ENCODE measurements at regions not wholly inside any gene's neighbourhood (a gene's known extent, or its start where the extent isn't known, plus 50 kb on each side); places are given as distances from the start of the nearest gene placed in this dataset.
"Not testable (repeated sequence)": the region's sequence is repeated elsewhere in the genome, so short reads cannot be mapped to it uniquely, and the experiment has no call there.

DNA sequence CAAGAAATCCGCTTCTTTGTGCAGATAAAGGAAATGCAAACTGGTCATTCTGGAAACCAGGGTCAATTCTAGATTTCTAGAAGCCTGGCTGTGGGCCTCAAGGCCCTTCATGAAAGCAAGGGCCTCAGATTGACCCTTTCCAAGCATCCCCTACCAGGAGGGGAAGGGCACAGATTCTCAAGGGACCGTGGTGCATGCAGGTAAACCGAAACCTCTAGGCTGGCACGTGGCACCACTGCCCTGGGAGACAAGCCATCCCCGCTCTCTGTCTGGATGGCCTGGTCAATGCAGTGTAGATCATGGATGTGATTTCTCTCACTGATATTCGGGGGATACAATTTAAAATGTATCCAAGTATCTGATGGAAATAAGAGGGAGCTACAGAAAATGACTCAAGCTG lies 69.4 kb downstream of the TOMM20 start:
- DNase-seq = no peak

DNA sequence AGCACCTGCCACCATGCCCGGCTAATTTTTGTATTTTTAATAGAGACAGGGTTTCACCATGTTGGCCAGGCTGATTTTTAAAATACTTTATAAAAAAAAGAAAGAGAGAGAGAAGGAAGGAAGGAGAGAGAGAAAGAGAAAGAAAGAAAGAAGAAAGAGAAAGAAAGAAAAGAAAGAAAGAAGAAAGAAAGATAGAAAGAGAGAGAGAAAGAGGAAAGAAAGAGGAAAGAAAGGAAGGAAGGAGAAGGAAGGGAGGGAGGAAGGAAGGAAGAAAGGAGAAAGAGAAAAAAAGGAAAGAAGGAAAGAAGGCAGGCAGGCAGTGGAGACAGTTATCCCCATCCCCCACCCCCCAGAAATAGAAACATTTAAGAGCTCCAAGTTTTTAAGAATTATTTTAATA lies 69.9 kb downstream of the TOMM20 start:
- no peak for DNase-seq

GRCh38 chr1:235057385-235058306 lies 71.0 kb downstream of the TOMM20 start:
- no peak for DNase-seq

GRCh38 chr1:235056937-235057336 lies 71.7 kb downstream of the TOMM20 start:
- DNase-seq = no peak

- DNase-seq = no peak
Observed at GRCh38 chr1:235054936-235055335, 73.7 kb downstream of the TOMM20 start.

DNA sequence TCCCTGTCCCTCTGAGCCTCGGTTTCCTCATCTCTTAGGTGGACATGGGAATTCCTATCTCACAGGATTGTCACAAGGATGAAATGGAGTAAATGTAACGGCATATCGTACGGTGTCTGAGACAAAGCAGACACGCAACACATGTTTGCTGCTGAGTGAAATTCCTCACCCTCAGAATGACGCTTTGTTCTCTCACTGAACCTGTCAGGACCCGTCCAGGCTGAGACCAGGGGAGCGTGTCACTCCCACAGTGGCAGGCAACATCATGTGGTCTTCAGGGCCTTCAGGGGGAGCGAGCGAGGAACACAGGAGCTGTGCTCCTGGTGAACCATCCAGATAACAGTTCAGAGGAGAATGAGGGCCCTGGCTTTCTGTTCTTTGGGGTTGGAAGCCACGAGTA lies 74.2 kb downstream of the TOMM20 start:
- DNase-seq = no peak

DNA sequence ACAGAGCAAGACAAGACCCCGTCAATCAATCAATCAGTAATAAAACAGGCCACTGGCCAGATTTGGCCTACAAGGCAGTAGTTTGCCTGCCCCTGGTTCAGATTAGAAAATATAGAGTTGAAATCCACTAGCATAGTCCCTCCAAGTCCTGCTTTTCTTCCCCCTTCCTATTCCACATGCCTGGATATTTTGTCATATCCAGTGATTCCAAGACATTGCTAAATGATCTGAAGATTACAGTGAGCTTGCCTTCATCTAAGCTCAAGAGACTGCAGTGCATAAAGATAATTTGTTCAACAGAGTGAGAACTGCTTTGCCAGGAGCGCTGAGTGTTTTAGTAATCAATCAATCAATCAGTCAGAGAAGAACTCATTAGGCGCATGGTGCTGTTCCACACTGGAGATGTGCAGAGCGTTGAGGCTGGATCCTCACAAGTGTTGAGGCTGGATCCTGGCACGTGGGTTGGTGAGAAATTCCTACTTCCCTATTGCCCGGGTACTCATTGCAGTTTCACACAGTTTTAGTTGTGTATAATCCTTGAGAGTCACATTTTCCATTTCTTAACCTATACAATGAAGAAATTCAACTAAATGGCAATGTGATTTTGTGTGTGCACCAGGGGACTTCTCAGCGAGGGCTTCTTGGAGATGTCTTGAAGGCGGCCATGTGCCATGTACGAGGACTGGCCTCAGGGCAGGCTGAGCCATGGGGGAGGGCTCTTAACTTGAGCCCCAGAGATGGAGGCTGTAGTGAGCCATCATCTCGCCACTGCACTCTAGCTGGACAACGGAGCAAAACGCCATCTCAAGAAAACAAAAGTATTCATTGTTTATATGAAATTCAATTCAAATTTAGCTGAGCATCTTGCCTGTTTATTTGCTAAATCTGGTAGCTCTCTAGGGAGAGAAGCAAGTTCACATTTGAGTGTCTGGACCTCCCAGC lies 76.3 kb downstream of the TOMM20 start:
- no peak for DNase-seq

DNA sequence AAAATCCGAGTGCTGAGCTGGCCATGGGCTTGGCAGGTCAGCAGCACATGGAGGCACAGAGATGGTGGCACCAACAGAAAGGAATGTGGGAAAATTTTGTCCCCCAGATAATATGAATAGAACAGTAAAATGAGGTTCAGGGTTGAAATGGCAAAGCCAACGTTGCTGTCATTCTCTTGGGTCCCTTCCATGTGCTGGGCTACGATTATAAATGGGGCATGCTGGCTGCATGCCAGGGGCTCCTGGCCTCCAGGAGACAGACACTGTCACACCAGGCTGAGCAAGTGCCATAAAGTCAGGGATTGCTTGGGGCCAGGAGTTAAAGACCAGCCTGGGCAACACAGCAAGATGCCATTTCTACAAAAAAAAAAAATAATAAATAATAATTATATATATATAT lies 77.1 kb downstream of the TOMM20 start:
- DNase-seq = no peak

DNA sequence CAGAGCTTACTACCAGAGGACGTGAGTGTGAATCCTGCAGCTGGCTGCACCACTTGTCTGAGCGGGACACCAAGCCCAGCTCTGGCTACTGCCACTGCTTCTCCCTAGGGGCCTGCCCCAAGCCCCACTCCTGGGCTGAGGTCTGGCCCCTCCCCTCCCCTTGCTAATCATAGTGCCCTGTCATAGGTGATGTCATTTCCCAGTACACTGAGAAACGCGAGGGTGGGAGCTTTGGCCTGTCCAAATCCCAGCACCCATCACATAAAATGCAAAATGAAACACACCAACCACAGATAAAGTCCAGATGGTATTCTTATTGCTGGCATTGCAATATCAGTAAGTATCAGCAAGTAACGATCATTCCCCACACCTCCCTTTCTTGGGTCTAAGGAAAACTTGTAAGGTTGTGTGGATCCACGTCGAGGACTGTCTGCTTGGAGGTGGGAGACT lies 77.7 kb downstream of the TOMM20 start:
- no peak for DNase-seq

- not testable (repeated sequence) for DNase-seq
Observed at GRCh38 chr1:235049716-235050378, 78.8 kb downstream of the TOMM20 start.

DNA sequence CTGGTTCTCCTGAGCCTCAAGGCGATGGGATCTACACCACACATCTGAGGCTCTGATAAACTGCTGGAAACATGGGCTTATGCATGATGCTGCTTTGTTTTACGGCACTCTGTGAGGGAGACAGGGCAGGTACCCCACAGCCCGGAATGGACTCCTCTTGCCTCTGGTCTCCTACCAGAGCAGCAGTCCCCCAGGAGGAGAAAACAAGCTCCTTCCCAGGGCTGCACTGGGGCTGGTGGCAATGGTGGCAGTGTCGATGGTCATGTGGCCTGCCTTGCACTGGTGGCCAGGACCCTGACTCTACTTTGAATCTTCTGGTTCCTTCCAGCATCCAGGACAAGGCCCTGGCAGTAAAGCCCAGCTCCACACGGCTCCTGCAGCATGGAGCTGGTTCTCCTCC lies 79.4 kb downstream of the TOMM20 start:
- no peak for DNase-seq

GRCh38 chr1:235047331-235047871 lies 81.2 kb downstream of the TOMM20 start:
- no peak for DNase-seq

GRCh38 chr1:235045921-235046601 lies 82.6 kb downstream of the TOMM20 start:
- no peak for DNase-seq

GRCh38 chr1:235045034-235045690 lies 83.5 kb downstream of the TOMM20 start:
- no peak for DNase-seq

GRCh38 chr1:235043234-235043633 lies 85.4 kb downstream of the TOMM20 start:
- no peak for DNase-seq

DNA sequence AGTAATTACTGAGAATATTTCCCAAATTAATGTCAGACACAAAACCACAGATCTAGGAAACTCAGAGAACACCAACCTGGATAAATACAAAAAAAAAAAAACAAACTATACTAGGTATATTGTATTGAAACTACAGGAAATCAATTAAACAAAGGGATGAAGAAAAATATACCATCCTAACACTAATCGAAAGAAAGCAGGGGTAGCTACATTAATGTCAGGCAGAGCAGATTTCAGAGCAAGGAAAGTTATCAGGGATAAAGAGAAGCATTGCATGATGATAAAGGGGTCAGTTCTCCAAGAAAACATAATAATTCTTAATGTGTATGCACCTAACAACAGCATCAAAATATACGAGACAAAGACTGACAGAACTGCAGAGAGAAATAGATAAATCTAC lies 89.9 kb downstream of the TOMM20 start:
- DNase-seq = no peak

- no peak for DNase-seq
Observed at GRCh38 chr1:235035928-235036327, 92.7 kb downstream of the TOMM20 start.

GRCh38 chr1:235030919-235031596 lies 97.6 kb downstream of the TOMM20 start:
- no peak for DNase-seq

DNA sequence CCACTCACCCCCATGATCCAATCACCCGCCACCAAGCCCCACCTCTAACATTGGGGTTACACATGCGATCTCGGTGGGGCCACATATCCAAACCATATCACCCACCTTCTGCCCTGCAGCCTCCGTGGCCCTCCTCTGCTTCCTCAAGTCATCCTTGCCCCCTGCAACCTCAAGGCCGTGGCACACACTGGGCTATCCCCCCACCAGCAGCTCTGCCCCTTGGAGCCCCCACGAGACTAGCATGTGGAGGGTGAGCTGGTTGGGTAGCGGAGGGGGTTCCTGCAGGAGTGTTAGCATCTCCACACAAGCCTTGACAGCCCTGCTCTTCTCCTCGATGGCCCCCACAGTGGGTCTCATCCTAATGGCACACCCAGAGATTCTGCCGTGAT lies 100.8 kb downstream of the TOMM20 start:
- no peak for DNase-seq

GRCh38 chr1:235027076-235027861 lies 101.4 kb downstream of the TOMM20 start:
- no peak for DNase-seq

All from amniotic stem cell (primary cell).